B cell (primary cell): ENCODE measurements at regions not wholly inside any gene's neighbourhood (a gene's known extent, or its start where the extent isn't known, plus 50 kb on each side); places are given as distances from the start of the nearest gene placed in this dataset.
"Not testable (repeated sequence)": the region's sequence is repeated elsewhere in the genome, so short reads cannot be mapped to it uniquely, and the experiment has no call there.

ENCODE experiments used
- ATAC-seq: fragments of 200-7000 bp; cut with Tn5 transposase; one replicate; pipeline ENCODE4 v1.10.0; 2021; ENCODE audit warnings: low read depth, mild to moderate bottlenecking, moderate number of reproducible peaks, moderate library complexity
- CTCF ChIA-PET: fragments of 350-600 bp; sonication (Branson Sonifier 250); formaldehyde crosslinking; loops from one replicate; lab custom pipeline; 2021; ENCODE audit warnings: antibody characterized with exemption, inconsistent platforms; lab: Charles Lee
- POLR2A ChIA-PET: fragments of 350-600 bp; sonication (Branson Sonifier 250); formaldehyde crosslinking; loops from one replicate; lab custom pipeline; 2021; ENCODE audit warnings: antibody characterized with exemption; lab: Charles Lee
- DNase-seq: peaks from one replicate; pipeline ENCODE4 v3.0.0; 2013
- H2AFZ ChIP-seq: 2 replicates; pipeline ENCODE4 v1.6.1; 2012; ENCODE audit warnings: mild to moderate bottlenecking, low read depth, low read length; ENCODE audit not compliant: insufficient read depth, poor library complexity, severe bottlenecking
- H3K27ac ChIP-seq, 2 donors: 1 replicate in 1 of 2; 2 replicates in 1 of 2; pipeline ENCODE4 v1.5.1; 2012 to 2013; ENCODE audit warnings: low read length in 2 of 2, mild to moderate bottlenecking in 2 of 2, moderate library complexity in 1 of 2
- H3K27me3 ChIP-seq, 4 experiments: fragments of 200-600 bp in 1 of 4; sonication (generic) in 1 of 4; replicated peaks in 1 of 4; 1 replicate in 2 of 4; 2 replicates in 2 of 4; pipeline versions ENCODE4 v1.6.1 to v1.7.0; 2013 to 2016; ENCODE audit warnings: low read length in 3 of 4, mild to moderate bottlenecking in 2 of 4, mixed read lengths in 1 of 4, moderate library complexity in 1 of 4; ENCODE audit not compliant: insufficient read depth in 4 of 4, control insufficient read depth in 3 of 4; ENCODE audit errors: control extremely low read depth in 1 of 4
- H3K36me3 ChIP-seq, 2 experiments: replicated peaks in 1 of 2; 1 replicate in 1 of 2; 2 replicates in 1 of 2; pipeline versions ENCODE4 v1.6.1 to v1.7.1; 2013; ENCODE audit warnings: low read length in 1 of 2; ENCODE audit not compliant: insufficient read depth in 2 of 2, control insufficient read depth in 1 of 2; ENCODE audit errors: control extremely low read depth in 1 of 2, extremely low read depth in 1 of 2
- H3K4me1 ChIP-seq, 2 donors: fragments of 200-600 bp in 1 of 2; sonication (generic) in 1 of 2; 1 replicate in 1 of 2; 2 replicates in 1 of 2; pipeline versions ENCODE4 v1.5.1 to v1.6.1; 2013 to 2017; ENCODE audit warnings: low read length in 2 of 2; ENCODE audit not compliant: control insufficient read depth in 2 of 2, insufficient read depth in 2 of 2
- H3K4me2 ChIP-seq: replicated peaks from 2 replicates; pipeline ENCODE3; 2012; ENCODE audit warnings: mild to moderate bottlenecking, low read depth, low read length; ENCODE audit not compliant: poor library complexity, severe bottlenecking
- H3K4me3 ChIP-seq, 5 experiments: fragments of 200-600 bp in 1 of 5; sonication (generic) in 1 of 5; 1 replicate in 3 of 5; 2 replicates in 2 of 5; pipeline versions ENCODE4 v1.5.1 to v1.7.0; 2011 to 2016; ENCODE audit warnings: low read length in 4 of 5, mild to moderate bottlenecking in 4 of 5, low read depth in 2 of 5, control low read depth in 1 of 5, moderate library complexity in 1 of 5; ENCODE audit not compliant: insufficient read depth in 1 of 5; ENCODE audit errors: control extremely low read depth in 1 of 5, extremely low read depth in 1 of 5
- H3K79me2 ChIP-seq: fragments of 200-600 bp; sonication (generic); one replicate; pipeline ENCODE4 v1.6.0; 2016; ENCODE audit warnings: low read length; ENCODE audit not compliant: control insufficient read depth, insufficient read depth
- H3K9ac ChIP-seq: fragments of 200-600 bp; sonication (generic); 2 replicates; pipeline ENCODE4 v1.6.1; 2017; ENCODE audit warnings: mild to moderate bottlenecking, low read length, moderate library complexity
- H3K9me3 ChIP-seq, 3 donors: one replicate each; pipeline versions ENCODE4 v1.6.1 to v1.7.1; 2013; ENCODE audit warnings: low read length in 2 of 3; ENCODE audit not compliant: control insufficient read depth in 2 of 3, insufficient read depth in 1 of 3; ENCODE audit errors: control extremely low read depth in 1 of 3
- H4K20me1 ChIP-seq: 2 replicates; pipeline ENCODE4 v1.6.0; 2012; ENCODE audit warnings: mild to moderate bottlenecking, low read length; ENCODE audit not compliant: insufficient read depth, control insufficient read depth, poor library complexity, severe bottlenecking
- H3K27ac Mint-ChIP-seq: one replicate; pipeline ENCODE4 v1.8.0; 2021; ENCODE audit warnings: mixed read lengths
- H3K27me3 Mint-ChIP-seq: one replicate; pipeline ENCODE4 v1.8.0; 2021; ENCODE audit warnings: mixed read lengths
- H3K4me1 Mint-ChIP-seq: one replicate; pipeline ENCODE4 v1.8.0; 2021; ENCODE audit warnings: mixed read lengths
- H3K4me3 Mint-ChIP-seq: one replicate; pipeline ENCODE4 v1.8.0; 2021; ENCODE audit warnings: mixed read lengths
- H3K9me3 Mint-ChIP-seq: one replicate; pipeline ENCODE4 v1.8.0; 2022; ENCODE audit warnings: mixed read lengths; ENCODE audit not compliant: insufficient read depth
- CTCF ChIP-seq: fragments of 200-600 bp; IDR thresholded peaks from one replicate; pipeline ENCODE4 v1.8.0; 2022; ENCODE audit warnings: antibody characterized with exemption, mild to moderate bottlenecking
- EZH2 ChIP-seq: IDR thresholded peaks from 2 replicates; pipeline ENCODE4 v1.6.1; 2012; ENCODE audit warnings: borderline replicate concordance, low read depth, mild to moderate bottlenecking, moderate library complexity, low read length; ENCODE audit not compliant: insufficient read depth, poor library complexity, severe bottlenecking
- WGBS: methylation state at CpG from one replicate; pipeline ENCODE4 v1.1.5; 2013; ENCODE audit warnings: missing lambda C conversion rate; ENCODE audit not compliant: insufficient coverage; 5-methylcytosine and 5-hydroxymethylcytosine counted together
- intact Hi-C: fragments of 100-400 bp; cut with micrococcal nuclease; formaldehyde crosslinking; loops from one replicate; pipeline ENCODE4 v1.10.0; 2022

- H3K27ac Mint-ChIP-seq: no peak overlapping the region
- no peaks in the 10 kb centered on the region for H3K27me3 Mint-ChIP-seq
- H3K4me3 ChIP-seq: no peak overlapping the region
- H3K9me3 Mint-ChIP-seq: peaks cover 2% of the 10 kb centered on the region
- no peaks in the 10 kb centered on the region for H3K36me3 ChIP-seq
- no peak for ATAC-seq
- H2AFZ ChIP-seq: no peak overlapping the region
- POLR2A ChIA-PET: no interaction called here
- no peaks in the 10 kb centered on the region for H3K27me3 ChIP-seq
- no peak for TF ChIP-seq CTCF
- no peak for TF ChIP-seq EZH2
- WGBS: 100% methylated on average over 2 of the region's 3 CpGs
- no peaks in the 10 kb centered on the region for H4K20me1 ChIP-seq
- no peak overlapping the region for H3K27ac ChIP-seq
- CTCF ChIA-PET: no interaction called here
- H3K4me3 Mint-ChIP-seq: no peak overlapping the region
- intact Hi-C loops: no loop called here
- no peaks in the 10 kb centered on the region for H3K4me1 Mint-ChIP-seq
- H3K9me3 ChIP-seq: peaks cover 0 to 8% (median 0%) of the 10 kb centered on the region in 3 donors
- DNase-seq: no peak
- no peak overlapping the region for H3K9ac ChIP-seq
- H3K4me2 ChIP-seq: no peak overlapping the region
- H3K4me1 ChIP-seq: no peaks in the 10 kb centered on the region
- H3K79me2 ChIP-seq: no peaks in the 10 kb centered on the region
These were observed 545.7 kb upstream of the MIS18BP1 start for GRCh38 chr14:45798659-45799058.

GRCh38 chr14:45796006-45796405, 543.0 kb upstream of the MIS18BP1 start:
- H3K4me3 Mint-ChIP-seq, H3K79me2 ChIP-seq, ATAC-seq, H3K36me3 ChIP-seq, H4K20me1 ChIP-seq, H2AFZ ChIP-seq, H3K4me3 ChIP-seq, H3K4me2 ChIP-seq, H3K4me1 Mint-ChIP-seq, H3K4me1 ChIP-seq, CTCF ChIA-PET, H3K27me3 Mint-ChIP-seq, POLR2A ChIA-PET, H3K9me3 Mint-ChIP-seq, H3K27ac Mint-ChIP-seq, H3K9ac ChIP-seq, DNase-seq, H3K27ac ChIP-seq, intact Hi-C loops, H3K9me3 ChIP-seq, H3K27me3 ChIP-seq: not testable (repeated sequence)
- WGBS: 94% methylated on average over 8 of the region's 8 CpGs
